OCI-LY3 (cell line): ENCODE measurements at regions not wholly inside any gene's neighbourhood (a gene's known extent, or its start where the extent isn't known, plus 50 kb on each side); places are given as distances from the start of the nearest gene placed in this dataset.

Experiments
- H2AFZ ChIP-seq: fragments of 200-600, 300-600 bp; shearing (Covaris generic); 2 replicates; pipeline ENCODE4 v1.6.0; 2014; ENCODE audit warnings: antibody characterized with exemption, low read depth, low read length
- H3K27ac ChIP-seq: fragments of 200-600, 300-600 bp; sonication (generic); 2 replicates; pipeline ENCODE4 v1.5.1; 2014; ENCODE audit warnings: mild to moderate bottlenecking, low read length, moderate library complexity, mixed read lengths
- H3K27me3 ChIP-seq: fragments of 200-600, 300-600 bp; sonication (generic); 2 replicates; pipeline ENCODE4 v1.6.1; 2014; ENCODE audit warnings: low read depth, low read length, mixed read lengths
- H3K36me3 ChIP-seq: fragments of 200-600, 300-600 bp; sonication (generic); replicated peaks from 2 replicates; pipeline ENCODE3; 2014; ENCODE audit warnings: low read depth, low read length, mixed read lengths
- H3K4me1 ChIP-seq: fragments of 300-600, 200-600 bp; sonication (generic); 2 replicates; pipeline ENCODE4 v1.6.1; 2014; ENCODE audit warnings: low read length, mixed read lengths
- H3K4me2 ChIP-seq: fragments of 200-600, 300-600 bp; sonication (generic); 2 replicates; pipeline ENCODE4 v1.6.1; 2014; ENCODE audit warnings: low read length, mixed read lengths
- H3K4me3 ChIP-seq: fragments of 300-600, 200-600 bp; sonication (generic); 2 replicates; pipeline ENCODE4 v1.5.1; 2014; ENCODE audit warnings: antibody characterized with exemption, mild to moderate bottlenecking, low read length, moderate library complexity
- H3K79me2 ChIP-seq: fragments of 300-600, 200-600 bp; shearing (Covaris generic); 2 replicates; pipeline ENCODE4 v1.6.1; 2014; ENCODE audit warnings: mild to moderate bottlenecking, low read length, mixed read lengths
- H3K9ac ChIP-seq: fragments of 300-600, 200-600 bp; shearing (Covaris generic); 2 replicates; pipeline ENCODE4 v1.6.0; 2014; ENCODE audit warnings: mild to moderate bottlenecking, low read length, moderate library complexity
- H3K9me3 ChIP-seq: fragments of 200-600, 300-600 bp; shearing (Covaris generic); 2 replicates; pipeline ENCODE4 v1.6.1; 2014; ENCODE audit warnings: low read length, mixed read lengths; ENCODE audit not compliant: insufficient read depth
- H4K20me1 ChIP-seq: fragments of 200-600, 300-600 bp; sonication (generic); 2 replicates; pipeline ENCODE4 v1.6.1; 2016; ENCODE audit warnings: low read length, mixed read lengths; ENCODE audit not compliant: insufficient read depth
- EZH2phosphoT487 ChIP-seq: fragments of 200-600 bp; shearing (Covaris generic); IDR thresholded peaks from 2 replicates; pipeline ENCODE4 v1.6.1; 2018; ENCODE audit warnings: antibody characterized with exemption, mixed run types, low read depth
- TF ChIP-seq, protein P1 (sequence below): fragments of 200-600, 300-600 bp; sonication (generic); IDR thresholded peaks from 2 replicates; pipeline ENCODE4 v1.5.1; 2014; ENCODE audit warnings: antibody characterized with exemption, low read length, low read depth

DNA sequence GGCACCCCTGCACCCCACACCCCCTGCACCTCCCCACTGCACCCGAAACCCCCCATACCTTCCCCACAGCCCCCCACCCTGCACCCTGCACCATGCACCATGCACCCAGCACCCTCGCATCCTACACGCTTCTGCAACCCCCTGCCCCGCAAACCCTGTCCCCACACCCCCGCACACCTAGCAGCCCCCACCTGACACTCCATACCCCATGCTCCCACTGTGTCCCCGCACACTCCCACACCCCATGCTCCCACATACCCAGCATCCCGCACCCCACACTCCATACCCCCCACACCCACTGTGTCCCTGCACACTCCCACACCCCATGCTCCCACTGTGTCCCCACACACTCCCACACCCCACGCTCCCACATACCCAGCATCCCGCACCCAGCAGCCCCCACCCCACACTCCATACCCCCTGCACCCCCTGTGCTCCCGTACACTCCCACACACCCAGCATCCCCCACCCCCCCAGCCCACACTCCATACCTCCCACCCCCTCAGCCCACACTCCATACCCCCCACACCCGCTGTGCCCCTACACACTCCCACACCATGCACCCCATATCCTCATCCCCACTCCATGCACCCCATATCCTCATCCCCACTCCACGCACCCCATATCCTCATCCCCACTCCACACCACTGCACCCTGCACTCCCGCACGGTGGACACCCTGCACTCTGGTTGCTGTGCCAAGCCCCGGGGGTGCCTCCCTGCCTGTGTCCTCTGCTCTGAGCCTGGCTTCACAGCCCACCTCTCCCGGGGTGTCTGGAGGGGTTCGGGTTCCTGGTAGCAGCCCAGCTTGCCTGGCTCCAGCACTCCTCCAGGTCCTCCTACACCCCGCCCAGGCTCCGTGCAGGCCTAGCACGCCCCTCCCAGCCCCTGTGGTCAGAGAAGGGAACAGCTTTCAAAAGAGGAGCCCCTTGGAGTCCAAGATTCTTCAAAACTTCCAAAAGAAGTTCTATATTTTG, 93.9 kb upstream of the CTDP1 start:
- Histone ChIP-seq H3K4me1 (peaks cover 13% of the 10 kb centered on the region), H4K20me1 (no peaks in the 10 kb centered on the region)
- TF ChIP-seq, protein P1, sequence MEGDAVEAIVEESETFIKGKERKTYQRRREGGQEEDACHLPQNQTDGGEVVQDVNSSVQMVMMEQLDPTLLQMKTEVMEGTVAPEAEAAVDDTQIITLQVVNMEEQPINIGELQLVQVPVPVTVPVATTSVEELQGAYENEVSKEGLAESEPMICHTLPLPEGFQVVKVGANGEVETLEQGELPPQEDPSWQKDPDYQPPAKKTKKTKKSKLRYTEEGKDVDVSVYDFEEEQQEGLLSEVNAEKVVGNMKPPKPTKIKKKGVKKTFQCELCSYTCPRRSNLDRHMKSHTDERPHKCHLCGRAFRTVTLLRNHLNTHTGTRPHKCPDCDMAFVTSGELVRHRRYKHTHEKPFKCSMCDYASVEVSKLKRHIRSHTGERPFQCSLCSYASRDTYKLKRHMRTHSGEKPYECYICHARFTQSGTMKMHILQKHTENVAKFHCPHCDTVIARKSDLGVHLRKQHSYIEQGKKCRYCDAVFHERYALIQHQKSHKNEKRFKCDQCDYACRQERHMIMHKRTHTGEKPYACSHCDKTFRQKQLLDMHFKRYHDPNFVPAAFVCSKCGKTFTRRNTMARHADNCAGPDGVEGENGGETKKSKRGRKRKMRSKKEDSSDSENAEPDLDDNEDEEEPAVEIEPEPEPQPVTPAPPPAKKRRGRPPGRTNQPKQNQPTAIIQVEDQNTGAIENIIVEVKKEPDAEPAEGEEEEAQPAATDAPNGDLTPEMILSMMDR = no peak
- TF ChIP-seq EZH2phosphoT487 = no peak

DNA sequence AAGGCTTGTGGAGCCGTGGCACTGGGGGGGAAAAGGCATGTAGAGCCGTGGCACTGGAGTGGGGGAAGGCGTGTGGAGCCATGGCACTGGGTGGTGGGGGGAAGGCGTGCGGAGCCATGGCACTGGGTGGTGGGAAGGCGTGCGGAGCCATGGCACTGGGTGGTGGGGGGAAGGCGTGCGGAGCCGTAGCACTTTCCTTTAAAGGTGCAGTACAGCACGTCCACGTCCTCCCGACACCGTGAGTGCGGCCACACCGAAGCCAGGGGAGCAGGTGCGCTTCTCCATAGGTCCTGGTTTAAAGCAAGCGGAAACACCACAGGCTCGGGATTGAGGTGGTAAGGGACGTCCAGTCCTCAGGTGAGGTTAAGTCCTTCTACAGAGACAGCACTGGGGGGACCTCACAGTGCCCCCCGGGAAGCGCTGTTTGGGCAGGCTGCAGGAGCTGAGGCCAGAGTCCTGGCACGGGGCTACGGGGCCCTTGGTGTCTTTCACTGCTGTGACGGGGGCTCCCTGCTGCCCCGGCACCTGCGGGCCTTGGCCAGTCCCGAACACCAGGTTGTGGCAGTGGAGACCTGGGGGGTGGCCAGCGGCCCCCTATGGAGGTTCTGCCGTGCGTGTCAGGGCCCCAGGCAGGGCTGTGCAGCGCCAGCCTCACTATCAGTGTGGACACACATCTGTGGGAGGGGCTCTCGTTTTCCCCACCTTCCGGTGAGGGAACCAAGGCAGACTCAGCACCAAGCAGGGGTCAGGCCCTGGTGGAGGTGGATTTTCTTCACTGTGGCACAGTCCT, 93.0 kb upstream of the CTDP1 start:
- Histone ChIP-seq H4K20me1 (no peaks in the 10 kb centered on the region), H3K9me3 (no peaks in the 10 kb centered on the region; the same call in 1 of the 2 replicates), H2AFZ (no peak overlapping the region), H3K4me1 (peaks cover 13% of the 10 kb centered on the region), H3K27ac (no peak overlapping the region), H3K79me2 (no peaks in the 10 kb centered on the region), H3K27me3 (no peaks in the 10 kb centered on the region), H3K36me3 (no peaks in the 10 kb centered on the region), H3K4me2 (no peak overlapping the region), H3K4me3 (no peak overlapping the region), H3K9ac (no peak overlapping the region)
- TF ChIP-seq, protein P1 = no peak
- TF ChIP-seq EZH2phosphoT487 = no peak

More for the DNA sequence above, 93.9 kb upstream of the CTDP1 start:
- no peaks in the 10 kb centered on the region for H3K79me2 ChIP-seq
- no peaks in the 10 kb centered on the region for H3K27me3 ChIP-seq
- no peak overlapping the region for H2AFZ ChIP-seq
- no peaks in the 10 kb centered on the region for H3K36me3 ChIP-seq
- H3K27ac ChIP-seq = no peak overlapping the region
- no peaks in the 10 kb centered on the region; the same call in 1 of the 2 replicates for H3K9me3 ChIP-seq
- no peak overlapping the region for H3K9ac ChIP-seq
- no peak overlapping the region for H3K4me3 ChIP-seq
- H3K4me2 ChIP-seq = no peak overlapping the region

DNA sequence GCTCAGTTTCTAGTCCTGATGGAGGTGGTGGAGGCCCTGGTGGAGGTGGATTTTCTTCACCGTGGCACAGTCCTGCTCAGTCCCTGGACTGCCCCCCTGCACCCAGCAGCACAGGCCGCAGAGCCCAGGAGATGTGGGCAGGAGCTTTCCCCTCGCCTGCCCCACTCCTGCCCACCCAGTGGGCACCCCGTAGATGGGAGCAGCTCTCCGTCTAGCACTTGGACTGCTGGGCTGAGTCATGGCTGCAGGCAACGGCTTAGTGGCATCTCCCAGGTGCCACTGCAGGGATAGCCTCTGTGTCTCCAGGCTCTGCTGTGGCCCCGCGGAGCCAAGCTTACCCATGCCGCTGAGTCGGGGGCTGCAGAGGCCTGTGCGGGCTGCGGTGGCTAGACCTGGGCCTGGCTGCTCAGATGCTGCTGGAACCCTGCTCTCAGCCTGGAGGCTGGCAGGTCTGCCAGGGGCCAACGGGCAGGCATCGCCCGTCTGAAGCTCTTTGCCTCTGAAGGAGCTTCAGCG, 92.3 kb upstream of the CTDP1 start:
- Histone ChIP-seq H3K27me3 (no peaks in the 10 kb centered on the region; the same call in 1 of the 2 replicates), H3K36me3 (no peaks in the 10 kb centered on the region), H4K20me1 (no peaks in the 10 kb centered on the region), H3K4me2 (no peak overlapping the region), H2AFZ (no peak overlapping the region), H3K9ac (no peak overlapping the region), H3K79me2 (no peaks in the 10 kb centered on the region), H3K4me1 (peaks cover 13% of the 10 kb centered on the region), H3K9me3 (peaks cover 3% of the 10 kb centered on the region; the same call in 1 of the 2 replicates), H3K27ac (no peak overlapping the region), H3K4me3 (no peak overlapping the region)
- no peak for TF ChIP-seq EZH2phosphoT487
- TF ChIP-seq, protein P1 = no peak
